K562 (cell line): ENCODE measurements at regions not wholly inside any gene's neighbourhood (a gene's known extent, or its start where the extent isn't known, plus 50 kb on each side); places are given as distances from the start of the nearest gene placed in this dataset.

Experiments
- CBX5 ChIP-seq: IDR thresholded peaks from 2 replicates; pipeline ENCODE4 v1.6.1; 2014; ENCODE audit warnings: low read depth, borderline replicate concordance
- CHD1 ChIP-seq: fragments of 200-600 bp; sonication (generic); IDR thresholded peaks from one replicate; pipeline ENCODE4 v1.6.1; 2012; ENCODE audit warnings: mild to moderate bottlenecking, moderate library complexity, low read length, inconsistent platforms
- E2F6 ChIP-seq, 2 experiments: IDR thresholded peaks; 2 replicates each; pipeline ENCODE4 v1.6.1; 2011; ENCODE audit warnings: borderline replicate concordance in 1 of 2, control low read depth in 1 of 2, low read depth in 1 of 2, low read length in 1 of 2, mild to moderate bottlenecking in 1 of 2, mixed read lengths in 1 of 2, moderate library complexity in 1 of 2; ENCODE audit not compliant: insufficient read depth in 1 of 2, insufficient read length in 1 of 2, poor library complexity in 1 of 2, severe bottlenecking in 1 of 2; ENCODE audit errors: extremely low read depth in 1 of 2
- E2F8 ChIP-seq: fragments of 450-650 bp; IDR thresholded peaks from 2 replicates; pipeline ENCODE4 v1.7.1; 2018; ENCODE audit warnings: mild to moderate bottlenecking, low read depth; ENCODE audit not compliant: partially characterized antibody
- EZH2 ChIP-seq: IDR thresholded peaks from 2 replicates; pipeline ENCODE4 v1.6.1; 2012; ENCODE audit warnings: low read depth, mild to moderate bottlenecking, inconsistent platforms, low read length, borderline replicate concordance
- GATAD2A ChIP-seq: fragments of 450-650 bp; IDR thresholded peaks from 2 replicates; pipeline ENCODE4 v1.6.1; 2017
- HNRNPL ChIP-seq: fragments of 200-400 bp; formaldehyde crosslinking; IDR thresholded peaks from 2 replicates; pipeline ENCODE4 v1.6.1; 2017; ENCODE audit warnings: low read depth, mild to moderate bottlenecking, low read length
- KLF6 ChIP-seq: fragments of 250-450 bp; sonication (Bioruptor Pico); IDR thresholded peaks from 2 replicates; pipeline ENCODE4 v1.4.0; 2020; ENCODE audit warnings: mild to moderate bottlenecking, moderate library complexity, borderline replicate concordance
- LEF1 ChIP-seq: fragments of 450-650 bp; IDR thresholded peaks from 2 replicates; pipeline ENCODE4 v1.6.1; 2016; ENCODE audit warnings: mild to moderate bottlenecking
- MLX ChIP-seq, 2 experiments: fragments of 450-650 bp in 1 of 2; sonication (generic) in 1 of 2; formaldehyde crosslinking; conservative IDR thresholded peaks; 2 replicates each; pipeline versions ENCODE4 v1.4.0 to v1.8.1; 2020 to 2022; ENCODE audit warnings: mild to moderate bottlenecking in 1 of 2, missing genetic modification reagents in 1 of 2
- POLR2AphosphoS5 ChIP-seq: IDR thresholded peaks from 2 replicates; pipeline ENCODE4 v1.6.1; 2011; ENCODE audit warnings: mild to moderate bottlenecking, low read depth, low read length, moderate library complexity; ENCODE audit not compliant: control insufficient read depth, insufficient read depth
- POLR2G ChIP-seq: fragments of 200-400 bp; formaldehyde crosslinking; IDR thresholded peaks from 2 replicates; pipeline ENCODE4 v1.6.1; 2017; ENCODE audit warnings: low read depth, mild to moderate bottlenecking, antibody characterized with exemption, low read length, moderate library complexity
- RNF2 ChIP-seq: sonication (generic); IDR thresholded peaks from 2 replicates; pipeline ENCODE4 v1.6.1; 2016
- SPI1 ChIP-seq: IDR thresholded peaks from 2 replicates; pipeline ENCODE4 v1.6.1; 2011; ENCODE audit warnings: low read depth, low read length, control low read depth, borderline replicate concordance
- TCF3 ChIP-seq: sonication (generic); formaldehyde crosslinking; IDR thresholded peaks from 2 replicates; pipeline ENCODE4 v1.4.0; 2020; ENCODE audit warnings: mild to moderate bottlenecking, missing genetic modification reagents
- ZNF41 ChIP-seq: fragments of 250-450 bp; sonication (Bioruptor Pico); conservative IDR thresholded peaks from 2 replicates; pipeline ENCODE4 v1.4.0; 2020; ENCODE audit warnings: mild to moderate bottlenecking
- ZNF707 ChIP-seq: fragments of 250-450 bp; sonication (Bioruptor Pico); conservative IDR thresholded peaks from 2 replicates; pipeline ENCODE4 v1.8.0; 2022; ENCODE audit warnings: inconsistent platforms, mild to moderate bottlenecking, moderate library complexity
- ZNF766 ChIP-seq: fragments of 200-800 bp; sonication (Bioruptor generic); conservative IDR thresholded peaks from 2 replicates; pipeline ENCODE4 v1.6.1; 2016; ENCODE audit warnings: missing genetic modification characterization, missing compliant biosample characterization
- ZNF830 ChIP-seq: fragments of 250-450 bp; sonication (Bioruptor Pico); IDR thresholded peaks from 2 replicates; pipeline ENCODE4 v1.5.0; 2021; ENCODE audit warnings: mild to moderate bottlenecking
- TF ChIP-seq, protein P1 (sequence below): fragments of 450-650 bp; formaldehyde crosslinking; IDR thresholded peaks from 2 replicates; pipeline ENCODE4 v1.4.0; 2020; ENCODE audit warnings: mild to moderate bottlenecking
- TF ChIP-seq, protein P2 (sequence below): IDR thresholded peaks from 2 replicates; pipeline ENCODE4 v1.6.1; 2014; ENCODE audit warnings: antibody characterized with exemption

GRCh38 chr16:85377388-85378144, 235.6 kb upstream of the GSE1 start (continued):
- TF ChIP-seq ZNF766 (CRISPR knock-in tag) (no peak; the same call in 1 of the 2 replicates), LEF1 (peak; percentile 42; the same call in 1 of the 2 replicates), E2F8 (no peak), ZNF41 (CRISPR knock-in tag) (no peak), ZNF830 (CRISPR knock-in tag) (no peak), ZNF707 (CRISPR knock-in tag) (peak; percentile 85), MLX (CRISPR knock-in tag; conservative IDR thresholded peaks at IDR 0.05) (no peak), GATAD2A (peak; percentile 70; the same call in 1 of the 2 replicates), POLR2G (no peak; the same call in 1 of the 2 replicates), SPI1 (no peak), CBX5 (no peak), CHD1 (no peak), POLR2AphosphoS5 (peak; percentile 79), EZH2 (no peak), KLF6 (CRISPR knock-in tag) (no peak), E2F6 (IDR thresholded peaks at IDR 0.05; ENCODE audit: borderline replicate concordance in 1 of 2, extremely low read depth in 1 of 2, insufficient read depth in 1 of 2, insufficient read length in 1 of 2, low read depth in 1 of 2, low read length in 1 of 2, poor library complexity in 1 of 2, severe bottlenecking in 1 of 2) (peak in 1 of 2 experiments; percentile 25), TCF3 (peak; percentile 92), HNRNPL (peak; percentile 57; the same call in 1 of the 2 replicates), RNF2 (peak; percentile 24; the same call in 1 of the 2 replicates)
- TF ChIP-seq, protein P1, sequence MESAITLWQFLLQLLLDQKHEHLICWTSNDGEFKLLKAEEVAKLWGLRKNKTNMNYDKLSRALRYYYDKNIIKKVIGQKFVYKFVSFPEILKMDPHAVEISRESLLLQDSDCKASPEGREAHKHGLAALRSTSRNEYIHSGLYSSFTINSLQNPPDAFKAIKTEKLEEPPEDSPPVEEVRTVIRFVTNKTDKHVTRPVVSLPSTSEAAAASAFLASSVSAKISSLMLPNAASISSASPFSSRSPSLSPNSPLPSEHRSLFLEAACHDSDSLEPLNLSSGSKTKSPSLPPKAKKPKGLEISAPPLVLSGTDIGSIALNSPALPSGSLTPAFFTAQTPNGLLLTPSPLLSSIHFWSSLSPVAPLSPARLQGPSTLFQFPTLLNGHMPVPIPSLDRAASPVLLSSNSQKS: no peak
- TF ChIP-seq, protein P2, sequence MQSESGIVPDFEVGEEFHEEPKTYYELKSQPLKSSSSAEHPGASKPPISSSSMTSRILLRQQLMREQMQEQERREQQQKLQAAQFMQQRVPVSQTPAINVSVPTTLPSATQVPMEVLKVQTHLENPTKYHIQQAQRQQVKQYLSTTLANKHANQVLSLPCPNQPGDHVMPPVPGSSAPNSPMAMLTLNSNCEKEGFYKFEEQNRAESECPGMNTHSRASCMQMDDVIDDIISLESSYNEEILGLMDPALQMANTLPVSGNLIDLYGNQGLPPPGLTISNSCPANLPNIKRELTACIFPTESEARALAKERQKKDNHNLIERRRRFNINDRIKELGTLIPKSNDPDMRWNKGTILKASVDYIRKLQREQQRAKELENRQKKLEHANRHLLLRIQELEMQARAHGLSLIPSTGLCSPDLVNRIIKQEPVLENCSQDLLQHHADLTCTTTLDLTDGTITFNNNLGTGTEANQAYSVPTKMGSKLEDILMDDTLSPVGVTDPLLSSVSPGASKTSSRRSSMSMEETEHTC: peak; percentile 22; the same call in 1 of the 2 replicates
